ENCODE measurements at regions not wholly inside any gene's neighbourhood (a gene's known extent, or its start where the extent isn't known, plus 50 kb on each side); places are given as distances from the start of the nearest gene placed in this dataset.

DNA sequence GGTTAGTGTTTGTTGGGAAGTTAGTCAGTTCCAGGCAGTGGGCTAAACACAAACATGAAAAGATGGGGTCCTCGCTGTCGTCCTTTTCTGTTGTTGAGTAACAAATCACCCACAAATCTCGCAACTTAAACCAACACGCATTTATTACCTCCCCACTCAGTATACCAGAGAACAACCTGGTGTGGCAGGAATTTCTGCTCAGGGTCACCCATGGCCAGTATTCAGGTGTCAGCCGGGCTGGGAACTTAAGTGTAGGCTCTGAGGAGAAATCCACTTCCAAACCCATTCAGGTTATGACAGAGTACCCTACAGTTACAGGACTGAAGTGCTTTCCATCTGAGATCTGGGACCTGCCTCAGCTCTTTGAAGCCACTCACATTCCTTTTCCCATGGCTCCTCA, 73.6 kb upstream of the SP4 start:
- DNase-seq (ENCODE audit: low spot score) (no peak), ATAC-seq (no peak)
- H3K4me1 Mint-ChIP-seq, result no peaks in the 10 kb centered on the region
- no peaks in the 10 kb centered on the region for H3K27me3 Mint-ChIP-seq (ENCODE audit: low read depth)
- ChIA-PET POLR2A (no interaction called here), CTCF (no interaction called here)
- no peaks in the 10 kb centered on the region for H3K36me3 Mint-ChIP-seq
- H3K9me3 Mint-ChIP-seq, result no peaks in the 10 kb centered on the region
- H3K27ac Mint-ChIP-seq, result no peak overlapping the region
- H3K4me3 Mint-ChIP-seq, result no peak overlapping the region
- TF ChIP-seq CREB1 (CRISPR knock-in tag; IDR thresholded peaks at IDR 0.05), result no peak
- no peak for TF ChIP-seq IRF2 (CRISPR knock-in tag; IDR thresholded peaks at IDR 0.05; ENCODE audit: borderline replicate concordance, low read depth)
- no peak for TF ChIP-seq JAZF1 (CRISPR knock-in tag; IDR thresholded peaks at IDR 0.05)
- TF ChIP-seq, protein P1, sequence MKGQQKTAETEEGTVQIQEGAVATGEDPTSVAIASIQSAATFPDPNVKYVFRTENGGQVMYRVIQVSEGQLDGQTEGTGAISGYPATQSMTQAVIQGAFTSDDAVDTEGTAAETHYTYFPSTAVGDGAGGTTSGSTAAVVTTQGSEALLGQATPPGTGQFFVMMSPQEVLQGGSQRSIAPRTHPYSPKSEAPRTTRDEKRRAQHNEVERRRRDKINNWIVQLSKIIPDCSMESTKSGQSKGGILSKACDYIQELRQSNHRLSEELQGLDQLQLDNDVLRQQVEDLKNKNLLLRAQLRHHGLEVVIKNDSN (CRISPR knock-in tag; IDR thresholded peaks at IDR 0.05), result no peak
- TF ChIP-seq, protein P2, sequence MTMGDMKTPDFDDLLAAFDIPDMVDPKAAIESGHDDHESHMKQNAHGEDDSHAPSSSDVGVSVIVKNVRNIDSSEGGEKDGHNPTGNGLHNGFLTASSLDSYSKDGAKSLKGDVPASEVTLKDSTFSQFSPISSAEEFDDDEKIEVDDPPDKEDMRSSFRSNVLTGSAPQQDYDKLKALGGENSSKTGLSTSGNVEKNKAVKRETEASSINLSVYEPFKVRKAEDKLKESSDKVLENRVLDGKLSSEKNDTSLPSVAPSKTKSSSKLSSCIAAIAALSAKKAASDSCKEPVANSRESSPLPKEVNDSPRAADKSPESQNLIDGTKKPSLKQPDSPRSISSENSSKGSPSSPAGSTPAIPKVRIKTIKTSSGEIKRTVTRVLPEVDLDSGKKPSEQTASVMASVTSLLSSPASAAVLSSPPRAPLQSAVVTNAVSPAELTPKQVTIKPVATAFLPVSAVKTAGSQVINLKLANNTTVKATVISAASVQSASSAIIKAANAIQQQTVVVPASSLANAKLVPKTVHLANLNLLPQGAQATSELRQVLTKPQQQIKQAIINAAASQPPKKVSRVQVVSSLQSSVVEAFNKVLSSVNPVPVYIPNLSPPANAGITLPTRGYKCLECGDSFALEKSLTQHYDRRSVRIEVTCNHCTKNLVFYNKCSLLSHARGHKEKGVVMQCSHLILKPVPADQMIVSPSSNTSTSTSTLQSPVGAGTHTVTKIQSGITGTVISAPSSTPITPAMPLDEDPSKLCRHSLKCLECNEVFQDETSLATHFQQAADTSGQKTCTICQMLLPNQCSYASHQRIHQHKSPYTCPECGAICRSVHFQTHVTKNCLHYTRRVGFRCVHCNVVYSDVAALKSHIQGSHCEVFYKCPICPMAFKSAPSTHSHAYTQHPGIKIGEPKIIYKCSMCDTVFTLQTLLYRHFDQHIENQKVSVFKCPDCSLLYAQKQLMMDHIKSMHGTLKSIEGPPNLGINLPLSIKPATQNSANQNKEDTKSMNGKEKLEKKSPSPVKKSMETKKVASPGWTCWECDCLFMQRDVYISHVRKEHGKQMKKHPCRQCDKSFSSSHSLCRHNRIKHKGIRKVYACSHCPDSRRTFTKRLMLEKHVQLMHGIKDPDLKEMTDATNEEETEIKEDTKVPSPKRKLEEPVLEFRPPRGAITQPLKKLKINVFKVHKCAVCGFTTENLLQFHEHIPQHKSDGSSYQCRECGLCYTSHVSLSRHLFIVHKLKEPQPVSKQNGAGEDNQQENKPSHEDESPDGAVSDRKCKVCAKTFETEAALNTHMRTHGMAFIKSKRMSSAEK (CRISPR knock-in tag; IDR thresholded peaks at IDR 0.05; ENCODE audit: borderline replicate concordance), result no peak
- no peak for TF ChIP-seq PRRX2 (CRISPR knock-in tag; IDR thresholded peaks at IDR 0.05)
- no peak for TF ChIP-seq NR2C2 (CRISPR knock-in tag; IDR thresholded peaks at IDR 0.05)
- TF ChIP-seq, protein P3, sequence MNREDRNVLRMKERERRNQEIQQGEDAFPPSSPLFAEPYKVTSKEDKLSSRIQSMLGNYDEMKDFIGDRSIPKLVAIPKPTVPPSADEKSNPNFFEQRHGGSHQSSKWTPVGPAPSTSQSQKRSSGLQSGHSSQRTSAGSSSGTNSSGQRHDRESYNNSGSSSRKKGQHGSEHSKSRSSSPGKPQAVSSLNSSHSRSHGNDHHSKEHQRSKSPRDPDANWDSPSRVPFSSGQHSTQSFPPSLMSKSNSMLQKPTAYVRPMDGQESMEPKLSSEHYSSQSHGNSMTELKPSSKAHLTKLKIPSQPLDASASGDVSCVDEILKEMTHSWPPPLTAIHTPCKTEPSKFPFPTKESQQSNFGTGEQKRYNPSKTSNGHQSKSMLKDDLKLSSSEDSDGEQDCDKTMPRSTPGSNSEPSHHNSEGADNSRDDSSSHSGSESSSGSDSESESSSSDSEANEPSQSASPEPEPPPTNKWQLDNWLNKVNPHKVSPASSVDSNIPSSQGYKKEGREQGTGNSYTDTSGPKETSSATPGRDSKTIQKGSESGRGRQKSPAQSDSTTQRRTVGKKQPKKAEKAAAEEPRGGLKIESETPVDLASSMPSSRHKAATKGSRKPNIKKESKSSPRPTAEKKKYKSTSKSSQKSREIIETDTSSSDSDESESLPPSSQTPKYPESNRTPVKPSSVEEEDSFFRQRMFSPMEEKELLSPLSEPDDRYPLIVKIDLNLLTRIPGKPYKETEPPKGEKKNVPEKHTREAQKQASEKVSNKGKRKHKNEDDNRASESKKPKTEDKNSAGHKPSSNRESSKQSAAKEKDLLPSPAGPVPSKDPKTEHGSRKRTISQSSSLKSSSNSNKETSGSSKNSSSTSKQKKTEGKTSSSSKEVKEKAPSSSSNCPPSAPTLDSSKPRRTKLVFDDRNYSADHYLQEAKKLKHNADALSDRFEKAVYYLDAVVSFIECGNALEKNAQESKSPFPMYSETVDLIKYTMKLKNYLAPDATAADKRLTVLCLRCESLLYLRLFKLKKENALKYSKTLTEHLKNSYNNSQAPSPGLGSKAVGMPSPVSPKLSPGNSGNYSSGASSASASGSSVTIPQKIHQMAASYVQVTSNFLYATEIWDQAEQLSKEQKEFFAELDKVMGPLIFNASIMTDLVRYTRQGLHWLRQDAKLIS (CRISPR knock-in tag; IDR thresholded peaks at IDR 0.05; ENCODE audit: borderline replicate concordance), result no peak
- no peak for TF ChIP-seq SMAD3 (CRISPR knock-in tag; IDR thresholded peaks at IDR 0.05; ENCODE audit: borderline replicate concordance)
- TF ChIP-seq OVOL2 (CRISPR knock-in tag; IDR thresholded peaks at IDR 0.05; ENCODE audit: borderline replicate concordance), result no peak
- TF ChIP-seq, protein P4, sequence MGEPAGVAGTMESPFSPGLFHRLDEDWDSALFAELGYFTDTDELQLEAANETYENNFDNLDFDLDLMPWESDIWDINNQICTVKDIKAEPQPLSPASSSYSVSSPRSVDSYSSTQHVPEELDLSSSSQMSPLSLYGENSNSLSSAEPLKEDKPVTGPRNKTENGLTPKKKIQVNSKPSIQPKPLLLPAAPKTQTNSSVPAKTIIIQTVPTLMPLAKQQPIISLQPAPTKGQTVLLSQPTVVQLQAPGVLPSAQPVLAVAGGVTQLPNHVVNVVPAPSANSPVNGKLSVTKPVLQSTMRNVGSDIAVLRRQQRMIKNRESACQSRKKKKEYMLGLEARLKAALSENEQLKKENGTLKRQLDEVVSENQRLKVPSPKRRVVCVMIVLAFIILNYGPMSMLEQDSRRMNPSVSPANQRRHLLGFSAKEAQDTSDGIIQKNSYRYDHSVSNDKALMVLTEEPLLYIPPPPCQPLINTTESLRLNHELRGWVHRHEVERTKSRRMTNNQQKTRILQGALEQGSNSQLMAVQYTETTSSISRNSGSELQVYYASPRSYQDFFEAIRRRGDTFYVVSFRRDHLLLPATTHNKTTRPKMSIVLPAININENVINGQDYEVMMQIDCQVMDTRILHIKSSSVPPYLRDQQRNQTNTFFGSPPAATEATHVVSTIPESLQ (CRISPR knock-in tag; IDR thresholded peaks at IDR 0.05), result no peak
- TF ChIP-seq MXD4 (CRISPR knock-in tag; IDR thresholded peaks at IDR 0.05; ENCODE audit: borderline replicate concordance), result no peak
- TF ChIP-seq ZNF423 (CRISPR knock-in tag; IDR thresholded peaks at IDR 0.05), result no peak
- TF ChIP-seq, protein P5, sequence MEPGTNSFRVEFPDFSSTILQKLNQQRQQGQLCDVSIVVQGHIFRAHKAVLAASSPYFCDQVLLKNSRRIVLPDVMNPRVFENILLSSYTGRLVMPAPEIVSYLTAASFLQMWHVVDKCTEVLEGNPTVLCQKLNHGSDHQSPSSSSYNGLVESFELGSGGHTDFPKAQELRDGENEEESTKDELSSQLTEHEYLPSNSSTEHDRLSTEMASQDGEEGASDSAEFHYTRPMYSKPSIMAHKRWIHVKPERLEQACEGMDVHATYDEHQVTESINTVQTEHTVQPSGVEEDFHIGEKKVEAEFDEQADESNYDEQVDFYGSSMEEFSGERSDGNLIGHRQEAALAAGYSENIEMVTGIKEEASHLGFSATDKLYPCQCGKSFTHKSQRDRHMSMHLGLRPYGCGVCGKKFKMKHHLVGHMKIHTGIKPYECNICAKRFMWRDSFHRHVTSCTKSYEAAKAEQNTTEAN (CRISPR knock-in tag; IDR thresholded peaks at IDR 0.05), result no peak
- no peak for TF ChIP-seq MYBL2 (CRISPR knock-in tag; IDR thresholded peaks at IDR 0.05)
- TF ChIP-seq, protein P6, sequence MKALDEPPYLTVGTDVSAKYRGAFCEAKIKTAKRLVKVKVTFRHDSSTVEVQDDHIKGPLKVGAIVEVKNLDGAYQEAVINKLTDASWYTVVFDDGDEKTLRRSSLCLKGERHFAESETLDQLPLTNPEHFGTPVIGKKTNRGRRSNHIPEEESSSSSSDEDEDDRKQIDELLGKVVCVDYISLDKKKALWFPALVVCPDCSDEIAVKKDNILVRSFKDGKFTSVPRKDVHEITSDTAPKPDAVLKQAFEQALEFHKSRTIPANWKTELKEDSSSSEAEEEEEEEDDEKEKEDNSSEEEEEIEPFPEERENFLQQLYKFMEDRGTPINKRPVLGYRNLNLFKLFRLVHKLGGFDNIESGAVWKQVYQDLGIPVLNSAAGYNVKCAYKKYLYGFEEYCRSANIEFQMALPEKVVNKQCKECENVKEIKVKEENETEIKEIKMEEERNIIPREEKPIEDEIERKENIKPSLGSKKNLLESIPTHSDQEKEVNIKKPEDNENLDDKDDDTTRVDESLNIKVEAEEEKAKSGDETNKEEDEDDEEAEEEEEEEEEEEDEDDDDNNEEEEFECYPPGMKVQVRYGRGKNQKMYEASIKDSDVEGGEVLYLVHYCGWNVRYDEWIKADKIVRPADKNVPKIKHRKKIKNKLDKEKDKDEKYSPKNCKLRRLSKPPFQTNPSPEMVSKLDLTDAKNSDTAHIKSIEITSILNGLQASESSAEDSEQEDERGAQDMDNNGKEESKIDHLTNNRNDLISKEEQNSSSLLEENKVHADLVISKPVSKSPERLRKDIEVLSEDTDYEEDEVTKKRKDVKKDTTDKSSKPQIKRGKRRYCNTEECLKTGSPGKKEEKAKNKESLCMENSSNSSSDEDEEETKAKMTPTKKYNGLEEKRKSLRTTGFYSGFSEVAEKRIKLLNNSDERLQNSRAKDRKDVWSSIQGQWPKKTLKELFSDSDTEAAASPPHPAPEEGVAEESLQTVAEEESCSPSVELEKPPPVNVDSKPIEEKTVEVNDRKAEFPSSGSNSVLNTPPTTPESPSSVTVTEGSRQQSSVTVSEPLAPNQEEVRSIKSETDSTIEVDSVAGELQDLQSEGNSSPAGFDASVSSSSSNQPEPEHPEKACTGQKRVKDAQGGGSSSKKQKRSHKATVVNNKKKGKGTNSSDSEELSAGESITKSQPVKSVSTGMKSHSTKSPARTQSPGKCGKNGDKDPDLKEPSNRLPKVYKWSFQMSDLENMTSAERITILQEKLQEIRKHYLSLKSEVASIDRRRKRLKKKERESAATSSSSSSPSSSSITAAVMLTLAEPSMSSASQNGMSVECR (CRISPR knock-in tag; IDR thresholded peaks at IDR 0.05; ENCODE audit: borderline replicate concordance), result no peak
